Stromal cell of bone marrow (primary cell): ENCODE measurements at regions not wholly inside any gene's neighbourhood (a gene's known extent, or its start where the extent isn't known, plus 50 kb on each side); places are given as distances from the start of the nearest gene placed in this dataset.
"Not testable (repeated sequence)": the region's sequence is repeated elsewhere in the genome, so short reads cannot be mapped to it uniquely, and the experiment has no call there.

ENCODE experiments used
- DNase-seq: peaks from one replicate; pipeline ENCODE4 v3.0.0-alpha.2; 2012; ENCODE audit warnings: low read depth

GRCh38 chr6:164700497-164700896 is 608.9 kb downstream of the C6orf118 start:
- DNase-seq: no peak

DNA sequence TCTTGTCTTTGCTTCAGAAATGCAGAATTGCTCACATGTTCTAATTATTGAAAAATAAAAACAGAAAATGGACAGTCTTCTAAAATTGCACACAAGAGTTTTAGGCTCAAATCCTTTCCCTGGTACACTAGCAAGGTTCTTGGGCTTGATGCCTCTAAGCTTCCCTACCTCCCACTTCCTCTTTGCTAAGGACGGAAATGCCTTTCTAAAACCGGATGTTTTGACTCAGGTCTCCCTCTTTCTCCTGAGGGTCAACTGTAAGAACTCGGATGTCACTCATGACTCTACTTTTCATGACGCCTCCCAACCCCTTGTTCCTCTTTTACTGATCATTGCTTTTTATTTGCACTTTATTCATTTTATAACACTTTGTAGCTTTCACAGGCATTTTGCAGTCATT is 613.5 kb downstream of the C6orf118 start:
- no peak for DNase-seq

GRCh38 chr6:164694386-164694785 is 615.0 kb downstream of the C6orf118 start:
- DNase-seq: no peak

DNA sequence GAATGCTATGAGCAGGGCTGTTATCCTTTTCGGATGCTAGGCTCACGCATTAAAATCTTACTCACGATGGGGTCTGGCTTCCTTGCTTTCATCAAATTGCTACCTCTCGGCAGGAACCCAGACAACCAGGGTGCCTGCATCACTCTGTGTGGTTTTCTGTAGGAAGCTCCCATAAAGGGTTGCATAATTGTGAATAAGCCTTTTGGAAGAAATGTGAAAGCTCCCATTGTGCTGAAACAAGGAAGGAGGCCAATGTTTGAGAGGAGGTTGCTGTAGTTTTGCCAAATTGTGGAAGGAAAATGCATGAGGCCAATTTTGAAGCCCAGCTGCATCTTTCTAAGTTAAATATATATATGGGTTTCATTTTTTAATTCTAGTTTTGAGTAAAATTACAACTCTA is 615.5 kb downstream of the C6orf118 start:
- DNase-seq: no peak

GRCh38 chr6:164692772-164693510 is 616.5 kb downstream of the C6orf118 start:
- DNase-seq: no peak

DNA sequence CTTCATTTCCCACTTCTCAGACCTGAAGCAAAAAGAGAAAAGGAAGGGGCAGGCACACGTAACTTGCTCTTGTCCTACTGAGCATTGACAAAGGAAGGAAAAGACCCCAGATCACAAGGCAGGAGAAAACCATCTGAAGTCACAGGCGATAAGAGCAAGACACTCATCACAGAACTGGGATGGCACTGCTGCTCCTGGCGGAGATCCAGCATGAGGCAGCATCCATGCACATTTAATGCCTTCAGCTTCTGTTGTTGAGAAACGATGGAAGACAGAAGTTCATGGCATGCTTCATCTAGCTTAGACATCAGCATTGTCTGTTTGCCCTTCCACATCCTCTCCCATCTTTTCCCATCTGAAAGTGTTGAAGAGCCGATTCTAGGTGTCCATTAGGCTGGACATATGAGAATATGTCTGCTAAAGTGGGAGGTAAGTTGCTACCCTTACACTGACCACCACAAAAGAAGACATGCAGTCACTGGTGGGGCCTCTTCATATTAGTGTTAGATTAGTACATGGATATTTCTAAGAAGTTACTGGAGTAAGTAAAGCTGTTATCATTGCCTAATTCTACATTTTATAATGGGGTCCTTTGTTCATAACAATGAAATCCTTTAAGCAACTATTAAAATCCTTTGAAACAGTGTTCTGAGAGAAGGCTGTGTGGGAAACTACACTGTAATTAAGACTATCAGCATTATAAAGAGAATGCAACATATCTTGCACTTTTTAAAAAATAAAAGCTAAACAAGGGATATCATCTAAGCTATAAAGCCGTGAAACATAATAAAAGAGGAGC is 618.5 kb downstream of the C6orf118 start:
- no peak for DNase-seq

GRCh38 chr6:164690241-164690640 is 619.2 kb downstream of the C6orf118 start:
- DNase-seq: no peak

DNA sequence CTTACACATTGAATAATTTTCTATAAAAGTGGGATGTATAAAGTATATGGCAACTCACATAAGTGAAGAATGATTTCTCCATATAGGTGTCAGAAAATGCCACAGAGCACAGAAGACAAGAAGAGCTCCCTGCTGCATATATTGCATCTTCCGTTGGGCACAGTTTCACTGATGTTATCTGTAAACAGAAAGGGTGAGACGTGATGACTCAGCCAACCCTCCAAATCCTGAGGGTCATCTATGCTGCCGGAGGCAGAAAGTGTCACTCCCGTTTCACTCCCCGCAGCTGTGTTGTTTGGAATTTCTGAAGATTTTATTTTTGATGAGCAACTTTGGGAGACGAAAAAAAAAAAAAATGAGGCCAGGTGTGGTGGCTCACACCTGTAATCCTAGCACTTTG is 644.1 kb downstream of the C6orf118 start:
- DNase-seq: no peak

DNA sequence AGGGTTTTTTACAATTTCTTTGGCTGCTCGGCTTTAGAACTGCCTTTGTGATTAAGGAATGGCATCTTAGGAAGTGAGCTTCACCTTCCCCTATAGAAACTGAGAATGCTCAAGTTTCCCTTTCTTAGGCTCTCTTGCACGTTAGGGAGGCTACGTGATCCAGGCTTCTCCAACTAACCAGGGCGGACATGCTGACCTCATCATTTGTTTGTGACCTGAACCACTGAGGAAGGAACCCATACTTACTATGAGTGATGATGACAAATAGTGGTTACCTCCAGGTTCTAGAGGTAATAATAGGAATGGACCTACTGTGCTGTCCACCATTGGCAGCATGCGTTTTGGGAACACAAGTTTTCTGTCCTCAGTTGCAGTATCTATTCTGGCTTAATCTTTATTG is 645.8 kb downstream of the C6orf118 start:
- DNase-seq: no peak

- DNase-seq: no peak
Measured at GRCh38 chr6:164661716-164662115, 647.7 kb downstream of the C6orf118 start.

DNA sequence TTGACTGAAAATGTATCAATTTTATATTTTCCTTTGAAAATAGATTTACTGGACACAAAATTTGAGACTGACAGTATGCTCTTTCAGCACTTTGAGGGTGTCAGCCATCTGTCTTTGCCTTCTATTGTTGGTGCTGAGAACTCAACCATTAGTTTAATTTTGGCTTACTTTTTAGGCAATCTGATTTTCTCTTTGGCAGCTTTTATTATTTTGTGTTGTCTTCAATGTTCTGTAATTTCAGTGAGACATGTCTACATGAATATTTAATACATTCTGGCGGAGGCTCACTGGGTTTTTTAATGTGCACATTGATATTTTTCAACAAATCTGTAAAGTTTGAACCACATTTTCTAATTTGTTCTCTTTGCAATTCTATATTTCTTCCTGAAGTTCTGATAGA is 648.6 kb downstream of the C6orf118 start:
- DNase-seq: no peak

GRCh38 chr6:164640956-164641355 is 668.4 kb downstream of the C6orf118 start:
- no peak for DNase-seq

DNA sequence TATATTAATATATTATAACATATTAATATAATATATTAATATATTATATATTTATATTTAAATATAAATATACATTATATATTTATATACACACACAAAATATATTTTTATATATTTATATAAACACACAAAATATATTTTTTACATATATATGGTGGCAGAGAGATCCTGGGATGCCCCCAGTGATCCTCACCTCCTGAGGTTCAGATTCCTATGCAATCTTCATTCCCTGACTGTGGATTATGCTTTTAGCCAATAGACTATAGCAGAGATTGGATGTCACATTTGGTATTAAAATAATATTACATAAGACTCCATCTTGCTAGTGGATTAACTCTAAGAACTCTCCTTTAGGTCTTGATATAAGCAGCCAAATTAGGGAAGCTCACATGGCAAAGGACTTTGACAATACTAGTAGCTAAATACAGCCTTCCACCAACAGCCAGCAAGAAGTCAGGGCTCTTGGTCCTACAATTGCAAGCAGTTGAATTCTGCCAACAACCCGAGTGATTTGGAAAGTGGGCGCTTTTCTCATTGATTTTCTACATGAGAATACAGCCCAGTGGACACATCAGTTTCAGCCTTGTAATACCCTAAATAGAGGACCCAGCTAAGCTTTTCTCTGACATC is 681.0 kb downstream of the C6orf118 start:
- DNase-seq: no peak

GRCh38 chr6:164616917-164617524 is 692.4 kb downstream of the C6orf118 start:
- no peak for DNase-seq

DNA sequence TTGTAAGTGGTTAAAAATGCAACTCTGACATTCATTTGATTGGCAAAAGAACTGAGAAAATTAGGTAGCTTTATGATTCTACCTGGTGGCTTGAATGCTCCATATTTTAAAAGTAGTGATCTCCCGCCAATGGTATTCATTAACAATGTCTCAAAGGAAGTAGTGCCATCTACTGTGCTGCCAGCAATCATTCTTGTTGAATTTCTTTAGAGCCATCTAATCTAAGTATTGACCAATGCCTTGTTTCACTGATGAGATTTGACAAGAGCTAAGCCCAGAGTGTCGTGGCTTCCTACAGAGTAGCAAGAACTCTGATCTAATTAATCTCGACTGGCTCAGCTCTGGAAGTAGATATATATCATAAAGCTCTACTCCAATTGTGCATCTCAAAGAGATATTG is 696.7 kb downstream of the C6orf118 start:
- DNase-seq: no peak

- DNase-seq: not testable (repeated sequence)
Measured at GRCh38 chr6:164610859-164611258, 698.5 kb downstream of the C6orf118 start.

DNA sequence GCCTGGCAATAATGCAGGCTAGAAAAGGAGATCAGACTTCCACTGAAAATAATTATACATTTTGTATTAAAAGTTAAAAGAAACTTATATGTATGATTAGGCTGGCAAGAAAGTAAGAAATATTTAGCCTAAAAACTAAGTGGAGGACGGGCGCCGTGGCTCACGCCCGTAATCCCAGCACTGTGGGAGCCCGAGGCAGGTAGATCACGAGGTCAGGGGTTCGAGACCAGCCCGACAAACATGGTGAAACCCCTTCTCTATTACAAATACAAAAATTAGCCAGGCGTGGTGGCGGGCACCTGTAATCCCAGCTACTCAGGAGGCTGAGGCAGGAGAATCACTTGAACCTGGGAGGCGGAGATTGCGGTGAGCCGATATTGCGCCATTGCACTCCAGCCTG is 707.0 kb downstream of the C6orf118 start:
- not testable (repeated sequence) for DNase-seq

GRCh38 chr6:164581563-164581962 is 727.8 kb downstream of the C6orf118 start:
- no peak for DNase-seq

- no peak for DNase-seq
Measured at GRCh38 chr6:164579035-164579434, 730.4 kb downstream of the C6orf118 start.

DNA sequence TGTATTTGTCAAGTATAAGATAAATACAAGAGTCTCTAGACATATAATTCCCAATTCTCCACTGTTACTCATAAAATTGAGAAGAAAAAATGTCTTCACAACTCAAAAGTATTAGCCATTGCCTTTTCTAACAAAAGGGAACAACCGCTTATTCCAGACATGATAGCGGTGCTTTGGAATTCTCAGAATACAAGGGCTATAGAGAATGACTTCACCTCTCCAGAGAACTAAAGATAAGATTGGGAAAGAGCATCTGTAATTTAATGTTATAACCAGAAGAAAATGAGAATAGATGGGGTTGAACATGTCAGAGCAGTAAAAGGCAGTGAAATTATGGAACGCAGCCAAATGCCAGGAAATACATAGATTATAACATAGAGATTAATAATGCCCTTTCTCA is 730.8 kb downstream of the C6orf118 start:
- DNase-seq: no peak

GRCh38 chr6:164570801-164571200 is 738.6 kb downstream of the C6orf118 start:
- DNase-seq: no peak

DNA sequence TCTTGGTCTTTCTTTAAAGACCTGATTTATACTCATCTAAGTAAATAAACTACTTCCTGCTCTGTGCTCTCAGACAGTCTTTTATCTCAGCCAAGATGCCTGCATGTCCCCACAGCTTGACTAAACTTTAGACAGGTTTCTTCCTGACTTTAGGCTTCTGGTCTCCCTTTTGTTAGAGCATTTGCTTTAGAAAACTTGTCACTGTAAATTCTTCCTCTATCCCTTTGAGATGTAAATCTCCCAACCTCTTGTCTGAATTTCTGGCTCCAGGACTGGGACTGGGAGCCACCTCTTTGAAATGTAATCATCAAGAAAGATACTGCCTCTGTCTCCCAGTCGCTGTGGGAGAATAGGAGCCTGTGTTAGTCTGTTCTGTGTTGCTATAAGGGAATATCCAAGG is 739.9 kb downstream of the C6orf118 start:
- DNase-seq: no peak

- DNase-seq: no peak
Measured at GRCh38 chr6:164563924-164564323, 745.5 kb downstream of the C6orf118 start.
